Stimulated activated CD4-positive, alpha-beta T cell treated with anti-CD3 and anti-CD28 coated beads, TNF-alpha, amount 100 ng/mL, for 4 hours (primary cell): ENCODE measurements at regions not wholly inside any gene's neighbourhood (a gene's known extent, or its start where the extent isn't known, plus 50 kb on each side); places are given as distances from the start of the nearest gene placed in this dataset.
"Not testable (repeated sequence)": the region's sequence is repeated elsewhere in the genome, so short reads cannot be mapped to it uniquely, and the experiment has no call there.

Source experiments
- DNase-seq, 3 experiments: peaks; one replicate each; pipeline ENCODE4 v3.0.0-alpha.2; 2020; ENCODE audit warnings: low read depth in 3 of 3

DNA sequence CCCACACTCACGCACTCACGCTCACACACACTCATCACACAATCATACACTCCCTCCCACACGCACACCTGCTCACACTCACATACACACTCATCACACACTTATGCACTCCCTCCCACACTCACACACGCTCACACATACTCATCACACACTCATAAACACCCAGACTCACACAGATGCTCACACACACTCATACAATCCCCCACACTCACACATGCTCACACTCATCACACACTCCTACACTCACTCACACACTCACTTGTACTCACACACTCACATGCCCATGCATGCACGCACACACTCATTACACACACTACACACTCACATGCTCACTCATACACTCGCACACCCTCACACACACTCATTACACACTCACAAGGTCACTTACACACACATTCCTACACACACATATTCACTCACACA, 131.1 kb upstream of the PDE10A start:
- DNase-seq = no peak

- DNase-seq = no peak
Measured at GRCh38 chr6:165793287-165793825, 130.3 kb upstream of the PDE10A start.

GRCh38 chr6:165791876-165792437, 128.9 kb upstream of the PDE10A start:
- no peak for DNase-seq

DNA sequence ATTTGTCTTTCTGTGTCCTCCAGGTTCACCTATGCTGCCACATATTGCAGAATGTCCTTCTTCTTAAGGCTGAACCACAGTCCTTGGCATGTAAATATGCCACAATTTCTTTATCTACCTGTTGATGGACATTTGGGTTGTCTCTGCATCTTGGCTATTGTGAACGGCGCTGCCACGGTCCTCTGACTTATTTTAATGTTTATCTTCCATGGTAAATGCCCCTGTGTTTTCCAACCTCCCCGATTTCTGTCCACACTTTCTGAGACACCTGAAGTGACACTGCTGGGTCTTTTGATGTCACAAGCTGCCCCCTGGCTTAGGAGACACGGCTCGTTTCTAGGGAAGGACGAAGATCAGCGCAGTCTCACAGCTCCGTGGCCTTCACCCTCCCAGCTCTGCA, 128.3 kb upstream of the PDE10A start:
- no peak for DNase-seq

- no peak for DNase-seq
Measured at GRCh38 chr6:165782812-165783211, 119.8 kb upstream of the PDE10A start.

DNA sequence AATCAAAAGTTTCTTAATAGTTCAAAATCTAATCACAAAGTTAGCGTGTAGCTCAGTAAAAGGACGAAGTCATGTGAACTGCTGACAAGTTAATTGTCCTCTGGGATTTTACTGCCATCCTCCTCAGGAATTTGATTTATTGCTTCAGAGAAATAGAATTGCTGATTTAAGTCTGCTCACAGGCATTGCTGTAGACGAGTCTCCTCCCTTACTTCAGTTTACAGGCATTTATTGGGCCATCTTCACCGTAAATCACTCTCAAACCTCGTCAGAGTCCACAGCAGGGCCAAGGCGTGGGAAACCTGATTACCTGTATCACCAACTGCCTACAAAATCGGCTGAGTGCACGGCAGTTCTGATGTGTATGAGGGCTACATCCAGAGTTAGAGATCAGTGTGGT, 119.1 kb upstream of the PDE10A start:
- DNase-seq = no peak

GRCh38 chr6:165777680-165778079, 114.6 kb upstream of the PDE10A start:
- DNase-seq = no peak

DNA sequence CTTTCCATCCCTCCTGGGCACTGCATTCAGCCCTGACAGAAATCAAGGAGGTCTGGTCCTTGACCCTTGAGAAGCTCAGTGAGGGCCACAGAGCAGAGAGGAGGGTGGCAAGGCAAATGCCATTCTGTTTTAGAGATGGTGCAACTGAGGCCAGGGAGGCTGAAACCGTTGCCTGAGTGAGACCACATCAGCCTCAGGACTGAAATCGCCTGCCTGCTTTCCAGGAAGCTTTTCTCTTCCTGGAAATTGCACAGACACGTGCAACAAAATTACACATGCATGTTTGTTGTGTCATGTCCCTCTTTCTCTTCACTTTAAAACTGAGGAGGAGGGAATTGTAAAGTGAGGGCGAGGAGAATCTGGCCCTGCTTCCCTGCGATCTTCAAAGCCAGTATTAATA, 113.7 kb upstream of the PDE10A start:
- no peak for DNase-seq

DNA sequence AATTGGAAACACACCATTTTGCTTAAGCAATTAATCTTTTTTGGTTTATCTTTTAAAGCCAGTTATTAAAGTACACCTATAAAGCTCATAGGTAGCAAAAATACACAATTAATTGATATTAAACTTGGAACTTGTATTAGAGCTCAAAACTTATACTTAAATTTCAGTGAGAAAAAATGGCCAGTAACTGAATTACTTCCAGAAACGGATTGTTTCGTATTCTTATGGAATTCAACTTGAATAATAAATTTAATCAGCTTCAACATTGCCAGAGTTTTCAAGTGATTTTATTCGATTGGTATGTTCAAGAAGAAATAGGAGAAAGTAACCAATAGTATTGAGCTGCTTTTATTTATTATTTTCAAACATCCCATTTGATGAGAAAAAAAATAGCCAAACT, 112.7 kb upstream of the PDE10A start:
- no peak for DNase-seq

DNA sequence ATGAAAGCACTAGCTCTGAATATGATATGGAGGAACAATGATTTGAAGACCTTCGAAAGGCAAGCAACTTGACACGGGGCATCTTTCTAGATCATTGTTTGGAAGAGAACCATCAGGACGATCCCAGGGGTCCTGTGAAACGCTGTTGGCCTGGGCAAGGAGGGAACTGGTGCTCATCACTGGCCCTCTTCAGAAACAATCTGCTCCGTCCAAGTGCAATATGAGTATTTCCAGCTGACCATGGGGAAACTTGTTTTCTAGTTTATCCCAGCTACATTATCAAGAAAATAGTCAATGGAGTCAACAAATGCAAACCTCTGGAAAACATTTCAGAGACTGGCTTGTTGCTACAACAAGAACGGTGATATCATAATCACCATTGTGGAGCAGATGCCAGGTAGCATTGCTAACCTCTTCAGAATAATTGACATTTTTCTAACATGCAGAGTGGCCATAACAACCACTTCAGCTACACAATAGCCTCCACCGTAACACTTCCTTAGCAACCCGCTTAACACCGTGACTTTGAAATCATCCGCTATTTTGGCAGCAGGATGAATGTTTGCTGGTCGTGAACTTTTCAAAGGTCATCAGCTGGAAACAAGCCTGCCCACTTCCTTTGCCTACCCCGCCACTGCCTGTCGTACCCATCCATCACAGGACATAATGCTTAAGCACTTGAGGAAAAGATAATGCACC, 112.0 kb upstream of the PDE10A start:
- no peak for DNase-seq

- DNase-seq = no peak
Measured at GRCh38 chr6:165770397-165771082, 107.5 kb upstream of the PDE10A start.

DNA sequence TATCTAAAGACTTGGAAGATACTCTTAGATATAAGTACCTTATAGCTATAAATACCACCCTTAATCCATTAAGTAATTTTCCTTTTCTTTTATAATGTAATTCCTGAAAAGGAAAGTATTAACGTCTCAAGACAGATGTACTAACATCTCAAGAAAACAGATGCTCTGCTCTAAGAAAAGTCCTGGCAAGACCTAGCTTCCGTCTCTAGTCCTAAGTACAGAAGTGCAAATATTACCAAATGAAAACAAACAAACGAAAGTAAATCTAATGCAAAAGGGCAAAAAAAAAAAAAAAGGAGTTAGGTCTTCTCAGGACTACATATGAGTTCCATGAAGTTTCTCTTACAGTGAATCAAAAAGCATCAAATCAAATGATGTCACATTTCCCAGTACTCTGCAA, 106.8 kb upstream of the PDE10A start:
- DNase-seq = no peak

- no peak for DNase-seq
Measured at GRCh38 chr6:165769401-165769800, 106.4 kb upstream of the PDE10A start.

DNA sequence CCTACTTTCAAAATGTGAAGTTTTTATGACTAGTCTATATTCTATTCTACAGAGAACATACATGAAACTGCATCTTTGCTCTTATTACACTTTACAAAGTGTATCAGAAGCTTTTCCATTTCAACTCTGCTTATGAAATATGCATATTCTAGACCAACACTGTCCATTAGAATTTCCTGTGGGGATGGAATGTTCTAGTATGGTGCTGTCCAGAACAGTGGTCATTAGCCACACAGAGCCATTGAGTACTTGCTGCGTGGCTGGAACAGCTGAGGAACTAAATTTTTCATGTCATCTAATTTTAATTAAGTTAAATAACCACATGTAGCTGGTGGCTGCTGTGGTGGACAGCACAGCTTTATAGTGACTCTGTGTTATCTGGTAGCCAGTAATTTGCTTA, 105.9 kb upstream of the PDE10A start:
- no peak for DNase-seq

DNA sequence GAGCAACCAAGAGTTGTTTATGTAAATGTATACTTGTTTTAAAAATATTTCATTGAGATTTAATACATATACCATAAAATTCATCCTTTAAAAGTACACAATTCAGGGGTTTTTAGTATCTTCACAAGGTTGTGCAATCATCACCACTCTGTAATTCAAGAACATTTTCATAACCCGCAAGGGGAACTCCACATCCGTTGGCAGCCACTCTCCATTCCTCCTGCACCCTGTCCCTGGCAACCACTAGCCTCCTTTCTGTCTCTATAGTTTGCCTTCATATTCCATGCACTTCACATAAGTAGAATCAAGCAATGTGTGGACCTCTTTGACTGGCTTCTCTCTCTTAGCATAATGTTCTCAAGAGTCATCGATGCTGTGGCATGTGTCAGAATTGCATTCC, 104.2 kb upstream of the PDE10A start:
- DNase-seq = no peak

DNA sequence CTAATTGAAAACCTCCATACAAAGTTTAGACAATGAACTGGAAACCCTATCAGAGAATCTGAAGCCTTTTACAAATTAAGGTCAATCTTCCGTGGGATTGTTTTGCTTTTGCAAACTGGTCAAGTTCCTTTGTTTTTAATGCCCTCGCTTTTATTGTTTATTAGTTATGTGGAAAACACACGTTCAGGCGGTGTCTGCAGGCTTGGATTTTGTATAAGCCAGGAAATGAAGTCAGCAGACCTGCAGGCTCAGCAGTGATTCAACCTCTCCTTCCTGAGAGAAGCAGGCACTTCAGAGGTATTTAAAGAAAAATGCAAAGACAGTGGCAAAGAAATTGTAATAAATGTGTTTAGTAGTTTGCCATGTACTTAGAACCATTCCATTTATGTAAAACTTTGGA, 103.4 kb upstream of the PDE10A start:
- DNase-seq = no peak

DNA sequence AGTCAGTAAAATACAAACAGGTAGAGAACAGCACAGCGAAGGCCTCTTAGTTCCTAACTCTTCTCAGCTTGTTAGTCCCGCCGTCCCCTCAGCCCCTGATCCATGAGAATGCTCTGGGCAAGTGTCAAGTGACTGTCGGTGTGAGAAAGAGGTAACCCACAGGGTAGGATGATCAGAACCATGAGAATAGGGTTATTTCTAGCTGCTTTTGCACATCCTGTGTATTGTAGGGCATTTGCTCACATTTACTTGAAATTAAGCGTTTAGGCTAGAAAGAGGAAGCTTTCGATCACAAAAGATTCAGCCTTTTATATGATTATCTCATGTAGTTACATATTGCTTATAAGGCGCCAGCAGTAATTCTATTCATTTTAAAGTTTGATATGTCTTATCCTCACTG, 103.0 kb upstream of the PDE10A start:
- no peak for DNase-seq

GRCh38 chr6:165765256-165765655, 102.2 kb upstream of the PDE10A start:
- DNase-seq = not testable (repeated sequence)

- no peak for DNase-seq
Measured at GRCh38 chr6:165762876-165763275, 99.8 kb upstream of the PDE10A start.

DNA sequence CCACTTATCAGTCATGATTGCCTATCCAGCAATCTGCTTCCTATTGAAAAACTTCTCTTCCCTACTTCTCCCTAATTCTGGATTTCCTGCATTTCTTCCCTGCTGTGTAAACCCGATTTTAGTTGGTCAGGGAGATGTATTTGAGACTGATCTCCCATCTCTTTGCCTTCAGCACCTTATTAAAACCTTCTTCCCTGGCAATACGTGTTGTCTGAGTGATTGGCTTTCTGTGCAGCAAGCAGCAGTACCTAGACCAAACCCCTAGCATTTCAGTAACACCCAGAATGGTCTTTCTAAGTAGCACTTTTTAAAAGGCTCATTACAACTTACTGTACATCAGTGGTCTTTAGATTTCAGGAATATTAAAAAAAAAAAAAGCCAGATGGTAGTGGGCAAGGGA, 99.1 kb upstream of the PDE10A start:
- no peak for DNase-seq

DNA sequence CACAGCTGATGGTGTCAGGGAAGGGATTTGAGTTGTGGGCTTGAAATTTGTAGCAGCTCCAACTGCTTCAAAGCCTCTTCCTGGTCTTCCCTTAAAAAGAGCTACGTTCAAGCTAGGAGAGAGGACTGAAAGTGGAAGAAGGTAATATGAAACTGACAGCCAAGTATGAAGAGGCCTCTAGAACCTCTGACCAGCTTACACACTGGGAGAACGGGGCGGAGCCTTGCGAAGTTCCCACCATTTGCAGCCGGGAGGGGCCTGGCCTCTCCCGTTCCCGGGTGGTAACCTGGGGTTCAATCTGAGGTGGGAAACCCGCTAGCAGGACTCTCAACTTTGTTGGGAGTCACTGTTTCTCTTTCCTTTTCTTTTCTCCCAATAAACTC, 97.8 kb upstream of the PDE10A start:
- DNase-seq = no peak

GRCh38 chr6:165760126-165760802, 97.2 kb upstream of the PDE10A start:
- no peak for DNase-seq

GRCh38 chr6:165758441-165758840, 95.4 kb upstream of the PDE10A start:
- no peak for DNase-seq
